Suprapubic skin (tissue), 4 donors: ENCODE measurements at regions not wholly inside any gene's neighbourhood (a gene's known extent, or its start where the extent isn't known, plus 50 kb on each side); places are given as distances from the start of the nearest gene placed in this dataset.

Experiments used
- DNase-seq, 2 donors: peaks; one replicate each; pipeline ENCODE4 v3.0.0-alpha.2; 2019; ENCODE audit warnings: low spot score in 2 of 2
- H3K27ac ChIP-seq: fragments of 200-600 bp; sonication (generic); one replicate; pipeline ENCODE4 v1.5.1; 2019
- H3K27me3 ChIP-seq: fragments of 200-600 bp; sonication (generic); one replicate; pipeline ENCODE4 v1.5.1; 2019
- H3K36me3 ChIP-seq: fragments of 200-600 bp; sonication (generic); one replicate; pipeline ENCODE4 v1.5.1; 2019
- H3K4me1 ChIP-seq: fragments of 200-600 bp; sonication (generic); one replicate; pipeline ENCODE4 v1.5.1; 2019
- H3K4me3 ChIP-seq: fragments of 200-600 bp; sonication (generic); one replicate; pipeline ENCODE4 v1.5.1; 2019; ENCODE audit warnings: mild to moderate bottlenecking
- H3K9me3 ChIP-seq: fragments of 200-600 bp; sonication (generic); one replicate; pipeline ENCODE4 v1.5.1; 2019
- CTCF ChIP-seq, 2 donors: fragments of 200-600 bp in 1 of 2; fragments of 450-650 bp in 1 of 2; sonication (generic) in 1 of 2; IDR thresholded peaks; one replicate each; pipeline ENCODE4 v1.5.1; 2016 to 2019; ENCODE audit warnings: antibody characterized with exemption in 2 of 2, mild to moderate bottlenecking in 1 of 2, moderate library complexity in 1 of 2
- EP300 ChIP-seq: sonication (generic); formaldehyde crosslinking; IDR thresholded peaks from one replicate; pipeline ENCODE4 v1.6.1; 2017; ENCODE audit warnings: antibody characterized with exemption
- POLR2A ChIP-seq, 2 donors: fragments of 450-650 bp; IDR thresholded peaks; one replicate each; pipeline ENCODE4 v1.6.1; 2017; ENCODE audit warnings: antibody characterized with exemption in 2 of 2, mild to moderate bottlenecking in 2 of 2, moderate library complexity in 2 of 2
- POLR2AphosphoS5 ChIP-seq, 3 donors: sonication (generic); formaldehyde crosslinking; IDR thresholded peaks; one replicate each; pipeline ENCODE4 v1.6.1; 2017; ENCODE audit warnings: antibody characterized with exemption in 3 of 3
- WGBS: methylation state at CpG from one replicate; pipeline ENCODE4 v1.1.5; 2018; 5-methylcytosine and 5-hydroxymethylcytosine counted together

GRCh38 chr1:219399446-219399845, 213.5 kb downstream of the ZC3H11B start:
- peaks cover 19% of the 10 kb centered on the region for H3K9me3 ChIP-seq
- no peak overlapping the region for H3K27ac ChIP-seq
- no peaks in the 10 kb centered on the region for H3K36me3 ChIP-seq
- H3K4me1 ChIP-seq: no peaks in the 10 kb centered on the region
- H3K4me3 ChIP-seq: no peak overlapping the region
- H3K27me3 ChIP-seq: no peaks in the 10 kb centered on the region
- 90% methylated on average over 5 of the region's 5 CpGs for WGBS
- no peak for DNase-seq
- no peak for TF ChIP-seq POLR2A (IDR thresholded peaks at IDR 0.05)
- TF ChIP-seq CTCF (IDR thresholded peaks at IDR 0.05): no peak
- no peak for TF ChIP-seq EP300
- no peak for TF ChIP-seq POLR2AphosphoS5 (IDR thresholded peaks at IDR 0.05)

DNA sequence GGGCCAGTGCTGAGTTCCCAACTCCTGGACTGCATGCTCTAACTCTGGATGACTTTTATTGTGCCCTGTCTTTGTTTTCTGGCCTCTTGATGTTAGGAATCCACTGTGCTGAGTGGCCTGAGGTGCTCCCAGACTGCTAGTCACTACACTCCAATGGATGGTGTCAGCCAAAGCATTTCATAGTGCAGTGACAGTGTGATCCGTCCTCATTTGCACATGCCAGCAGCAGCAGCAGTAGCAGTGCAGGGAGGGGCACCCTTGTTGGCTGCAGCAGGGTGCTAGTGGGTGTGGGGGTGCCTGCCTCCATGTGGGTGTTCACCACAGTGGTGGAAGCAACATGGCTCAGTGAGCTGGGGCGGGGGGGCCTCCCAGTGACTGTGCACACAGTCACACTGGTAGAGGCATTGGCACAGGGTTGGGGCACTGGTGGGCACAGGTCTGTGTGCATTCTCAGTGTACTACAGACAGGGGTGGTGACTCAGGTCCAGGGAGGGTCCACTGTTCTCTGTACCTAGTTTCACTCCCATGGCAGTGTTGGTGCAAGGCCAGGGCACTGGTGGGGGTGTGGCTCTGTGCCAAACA, 214.0 kb downstream of the ZC3H11B start:
- Histone ChIP-seq H3K9me3 (peaks cover 19% of the 10 kb centered on the region), H3K27me3 (no peaks in the 10 kb centered on the region), H3K36me3 (no peaks in the 10 kb centered on the region), H3K4me3 (no peak overlapping the region), H3K4me1 (no peaks in the 10 kb centered on the region), H3K27ac (no peak overlapping the region)
- 83% methylated on average over 1 of the region's 2 CpGs for WGBS
- DNase-seq: no peak
- TF ChIP-seq POLR2A (IDR thresholded peaks at IDR 0.05): no peak
- TF ChIP-seq POLR2AphosphoS5 (IDR thresholded peaks at IDR 0.05): no peak
- TF ChIP-seq CTCF (IDR thresholded peaks at IDR 0.05): no peak
- no peak for TF ChIP-seq EP300

DNA sequence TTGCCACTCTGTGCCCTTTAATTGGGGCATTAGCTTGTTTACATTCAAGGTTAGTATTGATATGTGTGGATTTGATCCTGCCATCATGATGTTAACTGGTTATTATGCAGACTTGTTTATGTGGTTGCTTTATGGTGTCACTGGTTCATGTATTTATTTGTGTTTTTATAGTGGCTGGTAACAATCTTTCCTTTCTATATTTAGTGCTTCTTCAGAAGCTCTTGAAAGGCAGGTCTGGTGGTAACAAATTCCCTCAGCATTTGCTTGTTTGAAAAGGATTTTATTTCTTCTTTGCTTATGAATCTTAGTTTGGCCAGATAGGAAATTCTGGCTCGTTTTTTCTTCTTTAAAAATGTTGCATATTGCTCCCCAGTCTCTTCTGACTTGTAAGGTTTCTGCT, 215.4 kb downstream of the ZC3H11B start:
- WGBS: 53% methylated on average over 1 of the region's 1 CpG
- H3K27me3 ChIP-seq: no peaks in the 10 kb centered on the region
- H3K9me3 ChIP-seq: peaks cover 24% of the 10 kb centered on the region
- H3K4me1 ChIP-seq: no peaks in the 10 kb centered on the region
- DNase-seq: no peak
- TF ChIP-seq EP300 (no peak), POLR2AphosphoS5 (IDR thresholded peaks at IDR 0.05) (no peak), POLR2A (IDR thresholded peaks at IDR 0.05) (no peak), CTCF (IDR thresholded peaks at IDR 0.05) (no peak)
- no peaks in the 10 kb centered on the region for H3K36me3 ChIP-seq
- H3K4me3 ChIP-seq: no peak overlapping the region
- no peak overlapping the region for H3K27ac ChIP-seq

DNA sequence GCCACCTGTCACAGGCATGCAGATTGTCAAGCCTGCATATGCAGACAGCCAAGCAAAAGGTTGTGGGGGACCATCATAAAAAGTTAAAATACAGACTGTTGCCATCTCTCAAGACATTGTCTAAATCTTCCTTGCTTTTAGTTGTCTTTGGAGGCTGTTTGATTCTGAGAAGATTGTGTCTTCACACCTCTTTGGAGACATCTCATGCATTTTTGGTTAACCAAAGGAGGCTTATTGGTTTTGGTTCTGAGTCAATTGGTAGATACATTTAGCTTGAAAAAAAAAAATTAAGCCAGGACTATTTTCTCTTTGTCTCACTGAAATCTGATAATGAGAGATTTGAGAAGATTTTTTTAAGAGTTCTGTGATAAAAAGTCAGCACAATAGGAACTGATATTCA, 217.6 kb downstream of the LYPLAL1 start:
- no peak for TF ChIP-seq EP300
- no peak for TF ChIP-seq POLR2A (IDR thresholded peaks at IDR 0.05)
- no peak for TF ChIP-seq POLR2AphosphoS5 (IDR thresholded peaks at IDR 0.05)
- no peak for TF ChIP-seq CTCF (IDR thresholded peaks at IDR 0.05)
- Histone ChIP-seq H3K9me3 (peaks cover 19% of the 10 kb centered on the region), H3K4me1 (no peaks in the 10 kb centered on the region), H3K27ac (no peak overlapping the region), H3K4me3 (no peak overlapping the region), H3K36me3 (no peaks in the 10 kb centered on the region), H3K27me3 (no peaks in the 10 kb centered on the region)
- no peak for DNase-seq

DNA sequence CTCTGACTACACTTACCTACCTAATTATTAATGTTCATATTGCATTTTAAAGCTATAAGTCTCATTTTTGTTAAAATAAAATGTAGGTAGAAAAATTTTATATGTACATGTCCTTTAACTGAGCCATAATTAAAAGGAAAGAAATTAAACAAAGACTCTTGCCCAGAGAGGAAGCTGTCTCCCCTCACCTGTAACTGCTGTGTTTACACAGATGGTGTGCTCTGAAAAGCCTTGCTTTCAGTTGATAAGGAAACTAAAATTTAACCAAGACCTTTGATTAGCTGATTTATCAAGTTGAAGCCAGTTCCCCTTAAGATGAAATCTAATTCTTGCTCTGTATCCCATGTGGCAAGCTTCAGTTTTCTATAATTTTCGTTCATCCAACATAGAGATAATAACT, 213.5 kb downstream of the LYPLAL1 start:
- Histone ChIP-seq H3K4me1 (no peaks in the 10 kb centered on the region), H3K36me3 (no peaks in the 10 kb centered on the region), H3K27me3 (no peaks in the 10 kb centered on the region), H3K27ac (no peak overlapping the region), H3K4me3 (no peak overlapping the region), H3K9me3 (peaks cover 3% of the 10 kb centered on the region)
- no peak for DNase-seq
- no peak for TF ChIP-seq CTCF (IDR thresholded peaks at IDR 0.05)
- TF ChIP-seq POLR2AphosphoS5 (IDR thresholded peaks at IDR 0.05): no peak
- no peak for TF ChIP-seq EP300
- no peak for TF ChIP-seq POLR2A (IDR thresholded peaks at IDR 0.05)
- WGBS: 85% methylated on average over 1 of the region's 1 CpG
